Activated naive CD8-positive, alpha-beta T cell treated with anti-CD3 and anti-CD28 coated beads for 36 hours (primary cell): ENCODE measurements at regions not wholly inside any gene's neighbourhood (a gene's known extent, or its start where the extent isn't known, plus 50 kb on each side); places are given as distances from the start of the nearest gene placed in this dataset.

ENCODE experiments used
- DNase-seq: peaks from one replicate; pipeline ENCODE4 v3.0.0; 2021
- H3K27ac Mint-ChIP-seq: one replicate; pipeline ENCODE4 v1.8.0; 2022; ENCODE audit warnings: mild to moderate bottlenecking, moderate library complexity, mixed read lengths
- H3K27me3 Mint-ChIP-seq: one replicate; pipeline ENCODE4 v1.8.0; 2022; ENCODE audit warnings: mild to moderate bottlenecking, mixed read lengths
- H3K36me3 Mint-ChIP-seq: one replicate; pipeline ENCODE4 v1.8.0; 2021; ENCODE audit warnings: mild to moderate bottlenecking, mixed read lengths
- H3K4me1 Mint-ChIP-seq: one replicate; pipeline ENCODE4 v1.8.0; 2021; ENCODE audit warnings: mixed read lengths
- H3K4me3 Mint-ChIP-seq: one replicate; pipeline ENCODE4 v1.8.0; 2022; ENCODE audit warnings: mild to moderate bottlenecking, moderate library complexity, mixed read lengths
- H3K9me3 Mint-ChIP-seq: one replicate; pipeline ENCODE4 v1.8.0; 2022; ENCODE audit warnings: mixed read lengths

- H3K36me3 Mint-ChIP-seq = no peaks in the 10 kb centered on the region
- H3K9me3 Mint-ChIP-seq = no peaks in the 10 kb centered on the region
- DNase-seq = no peak
- no peak overlapping the region for H3K27ac Mint-ChIP-seq
- no peaks in the 10 kb centered on the region for H3K4me1 Mint-ChIP-seq
- no peak overlapping the region for H3K4me3 Mint-ChIP-seq
- H3K27me3 Mint-ChIP-seq = no peaks in the 10 kb centered on the region
Measured at GRCh38 chr21:22260274-22260673, 1262.1 kb downstream of the NCAM2 start.

- Mint-ChIP-seq H3K27me3 (no peaks in the 10 kb centered on the region), H3K4me3 (no peak overlapping the region), H3K4me1 (no peaks in the 10 kb centered on the region), H3K9me3 (no peaks in the 10 kb centered on the region), H3K36me3 (no peaks in the 10 kb centered on the region), H3K27ac (no peak overlapping the region)
- no peak for DNase-seq
Measured at GRCh38 chr21:22263890-22264289, 1265.7 kb downstream of the NCAM2 start.

- no peak for DNase-seq
- H3K36me3 Mint-ChIP-seq = no peaks in the 10 kb centered on the region
- no peak overlapping the region for H3K4me3 Mint-ChIP-seq
- H3K9me3 Mint-ChIP-seq = peaks cover 3% of the 10 kb centered on the region
- no peaks in the 10 kb centered on the region for H3K4me1 Mint-ChIP-seq
- no peak overlapping the region for H3K27ac Mint-ChIP-seq
- no peaks in the 10 kb centered on the region for H3K27me3 Mint-ChIP-seq
Measured at GRCh38 chr21:22277341-22277740, 1279.1 kb downstream of the NCAM2 start.

GRCh38 chr21:22278366-22278765 lies 1280.2 kb downstream of the NCAM2 start:
- Mint-ChIP-seq H3K27me3 (no peaks in the 10 kb centered on the region), H3K27ac (no peak overlapping the region), H3K4me1 (no peaks in the 10 kb centered on the region), H3K4me3 (no peak overlapping the region), H3K36me3 (no peaks in the 10 kb centered on the region), H3K9me3 (peaks cover 3% of the 10 kb centered on the region)
- DNase-seq = no peak

GRCh38 chr21:22280851-22281250 lies 1282.6 kb downstream of the NCAM2 start:
- H3K27ac Mint-ChIP-seq = no peak overlapping the region
- H3K4me1 Mint-ChIP-seq = no peaks in the 10 kb centered on the region
- no peak for DNase-seq
- H3K27me3 Mint-ChIP-seq = no peaks in the 10 kb centered on the region
- peaks cover 3% of the 10 kb centered on the region for H3K9me3 Mint-ChIP-seq
- H3K36me3 Mint-ChIP-seq = no peaks in the 10 kb centered on the region
- H3K4me3 Mint-ChIP-seq = no peak overlapping the region

GRCh38 chr21:22288885-22289499 lies 1290.8 kb downstream of the NCAM2 start:
- Mint-ChIP-seq H3K4me3 (no peak overlapping the region), H3K4me1 (no peaks in the 10 kb centered on the region), H3K9me3 (no peaks in the 10 kb centered on the region), H3K27me3 (no peaks in the 10 kb centered on the region), H3K36me3 (no peaks in the 10 kb centered on the region), H3K27ac (no peak overlapping the region)
- DNase-seq = no peak

- no peak for DNase-seq
- H3K9me3 Mint-ChIP-seq = no peaks in the 10 kb centered on the region
- H3K27me3 Mint-ChIP-seq = no peaks in the 10 kb centered on the region
- H3K36me3 Mint-ChIP-seq = no peaks in the 10 kb centered on the region
- H3K27ac Mint-ChIP-seq = no peak overlapping the region
- no peak overlapping the region for H3K4me3 Mint-ChIP-seq
- H3K4me1 Mint-ChIP-seq = no peaks in the 10 kb centered on the region
Measured at GRCh38 chr21:22292144-22292543, 1293.9 kb downstream of the NCAM2 start.

GRCh38 chr21:22297575-22297974 lies 1299.4 kb downstream of the NCAM2 start:
- no peak overlapping the region for H3K27ac Mint-ChIP-seq
- no peaks in the 10 kb centered on the region for H3K36me3 Mint-ChIP-seq
- DNase-seq = no peak
- H3K27me3 Mint-ChIP-seq = no peaks in the 10 kb centered on the region
- no peaks in the 10 kb centered on the region for H3K4me1 Mint-ChIP-seq
- no peak overlapping the region for H3K4me3 Mint-ChIP-seq
- H3K9me3 Mint-ChIP-seq = peaks cover 4% of the 10 kb centered on the region

- Mint-ChIP-seq H3K4me1 (no peaks in the 10 kb centered on the region), H3K27me3 (peaks cover 4% of the 10 kb centered on the region)
Measured at GRCh38 chr21:22311741-22312462, 1313.7 kb downstream of the NCAM2 start.

GRCh38 chr21:22314963-22315362 lies 1316.8 kb downstream of the NCAM2 start:
- Mint-ChIP-seq H3K27me3 (peaks cover 4% of the 10 kb centered on the region), H3K4me1 (no peaks in the 10 kb centered on the region), H3K9me3 (peaks cover 2% of the 10 kb centered on the region), H3K36me3 (no peaks in the 10 kb centered on the region), H3K27ac (no peak overlapping the region), H3K4me3 (no peak overlapping the region)
- DNase-seq = no peak

More at GRCh38 chr21:22311741-22312462, 1313.7 kb downstream of the NCAM2 start:
- no peaks in the 10 kb centered on the region for H3K36me3 Mint-ChIP-seq
- no peak for DNase-seq
- no peak overlapping the region for H3K4me3 Mint-ChIP-seq
- H3K9me3 Mint-ChIP-seq = peaks cover 2% of the 10 kb centered on the region
- no peak overlapping the region for H3K27ac Mint-ChIP-seq

GRCh38 chr21:22319435-22319834 lies 1321.2 kb downstream of the NCAM2 start:
- Mint-ChIP-seq H3K27ac (no peak overlapping the region), H3K4me1 (no peaks in the 10 kb centered on the region), H3K9me3 (no peaks in the 10 kb centered on the region), H3K27me3 (peaks cover 4% of the 10 kb centered on the region), H3K4me3 (no peak overlapping the region), H3K36me3 (no peaks in the 10 kb centered on the region)
- DNase-seq = no peak

- no peak for DNase-seq
- H3K27me3 Mint-ChIP-seq = no peaks in the 10 kb centered on the region
Measured at GRCh38 chr21:22342889-22343288, 1344.7 kb downstream of the NCAM2 start.

GRCh38 chr21:22343303-22343702 lies 1345.1 kb downstream of the NCAM2 start:
- DNase-seq = no peak
- Mint-ChIP-seq H3K27ac (no peak overlapping the region), H3K36me3 (no peaks in the 10 kb centered on the region), H3K9me3 (no peaks in the 10 kb centered on the region), H3K27me3 (no peaks in the 10 kb centered on the region), H3K4me3 (no peak overlapping the region), H3K4me1 (peaks cover 3% of the 10 kb centered on the region)

More at GRCh38 chr21:22342889-22343288, 1344.7 kb downstream of the NCAM2 start:
- Mint-ChIP-seq H3K9me3 (no peaks in the 10 kb centered on the region), H3K27ac (no peak overlapping the region), H3K4me1 (peaks cover 3% of the 10 kb centered on the region), H3K4me3 (no peak overlapping the region), H3K36me3 (no peaks in the 10 kb centered on the region)

GRCh38 chr21:22343721-22344120 lies 1345.5 kb downstream of the NCAM2 start:
- no peaks in the 10 kb centered on the region for H3K36me3 Mint-ChIP-seq
- H3K4me1 Mint-ChIP-seq = peaks cover 3% of the 10 kb centered on the region
- no peaks in the 10 kb centered on the region for H3K9me3 Mint-ChIP-seq
- no peaks in the 10 kb centered on the region for H3K27me3 Mint-ChIP-seq
- no peak overlapping the region for H3K4me3 Mint-ChIP-seq
- no peak for DNase-seq
- no peak overlapping the region for H3K27ac Mint-ChIP-seq

- H3K9me3 Mint-ChIP-seq = no peaks in the 10 kb centered on the region
- peaks cover 3% of the 10 kb centered on the region for H3K27me3 Mint-ChIP-seq
- H3K4me3 Mint-ChIP-seq = no peak overlapping the region
- no peak overlapping the region for H3K27ac Mint-ChIP-seq
- H3K36me3 Mint-ChIP-seq = no peaks in the 10 kb centered on the region
- peaks cover 3% of the 10 kb centered on the region for H3K4me1 Mint-ChIP-seq
- DNase-seq = no peak
Measured at GRCh38 chr21:22345624-22346023, 1347.4 kb downstream of the NCAM2 start.

GRCh38 chr21:22346576-22346975 lies 1348.4 kb downstream of the NCAM2 start:
- no peak overlapping the region for H3K27ac Mint-ChIP-seq
- H3K9me3 Mint-ChIP-seq = no peaks in the 10 kb centered on the region
- DNase-seq = no peak
- no peak overlapping the region for H3K4me3 Mint-ChIP-seq
- peaks cover 3% of the 10 kb centered on the region for H3K4me1 Mint-ChIP-seq
- no peaks in the 10 kb centered on the region for H3K36me3 Mint-ChIP-seq
- peaks cover 3% of the 10 kb centered on the region for H3K27me3 Mint-ChIP-seq
